ENCODE measurements at regions not wholly inside any gene's neighbourhood (a gene's known extent, or its start where the extent isn't known, plus 50 kb on each side); places are given as distances from the start of the nearest gene placed in this dataset.

- TF ChIP-seq POLR2A (IDR thresholded peaks at IDR 0.05) (no peak), CTCF (IDR thresholded peaks at IDR 0.05) (no peak)
Measured at GRCh38 chr16:85432606-85433005, 180.5 kb upstream of the GSE1 start.
